GM06990 (cell line): ENCODE measurements at regions not wholly inside any gene's neighbourhood (a gene's known extent, or its start where the extent isn't known, plus 50 kb on each side); places are given as distances from the start of the nearest gene placed in this dataset.

Experiments used
- DNase-seq: peaks from one replicate; pipeline ENCODE4 v3.0.0-alpha.2; 2011; ENCODE audit not compliant: insufficient read length; ENCODE audit errors: extremely low read depth
- H3K27me3 ChIP-seq: replicated peaks from 2 replicates; pipeline ENCODE4 v1.6.0; 2011; ENCODE audit warnings: low read length; ENCODE audit not compliant: control insufficient read depth, insufficient read depth
- H3K36me3 ChIP-seq: 2 replicates; pipeline ENCODE4 v1.5.1; 2011; ENCODE audit warnings: low read length; ENCODE audit not compliant: control insufficient read depth, insufficient read depth
- H3K4me3 ChIP-seq: replicated peaks from 2 replicates; pipeline ENCODE4 v1.5.1; 2011; ENCODE audit warnings: low read depth, mild to moderate bottlenecking, control low read depth, low read length
- CTCF ChIP-seq: IDR thresholded peaks from 2 replicates; pipeline ENCODE4 v1.5.1; 2011; ENCODE audit warnings: low read length, control low read depth, mild to moderate bottlenecking, inconsistent platforms; ENCODE audit not compliant: insufficient read depth, poor library complexity, severe bottlenecking

DNA sequence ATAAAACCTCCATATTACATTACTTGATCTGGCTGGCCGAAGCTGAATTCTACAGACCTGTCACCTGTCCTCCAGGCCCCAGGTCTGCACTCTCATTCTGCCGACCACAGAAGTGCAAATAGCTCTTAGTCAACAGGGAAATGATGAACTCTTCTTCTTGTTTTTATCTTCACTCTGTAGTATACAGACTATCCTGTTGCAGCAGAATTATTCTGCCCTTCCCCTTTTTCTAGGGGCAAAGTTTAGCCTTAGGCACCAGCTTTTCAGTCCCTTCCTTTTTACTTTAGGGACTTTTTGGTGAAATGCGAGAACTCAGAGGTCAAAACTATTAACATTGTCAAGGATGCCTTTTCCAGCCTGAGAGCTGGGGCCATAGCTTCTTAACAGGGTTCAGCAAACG, 229.6 kb upstream of the EGLN3 start:
- no peak for DNase-seq

DNA sequence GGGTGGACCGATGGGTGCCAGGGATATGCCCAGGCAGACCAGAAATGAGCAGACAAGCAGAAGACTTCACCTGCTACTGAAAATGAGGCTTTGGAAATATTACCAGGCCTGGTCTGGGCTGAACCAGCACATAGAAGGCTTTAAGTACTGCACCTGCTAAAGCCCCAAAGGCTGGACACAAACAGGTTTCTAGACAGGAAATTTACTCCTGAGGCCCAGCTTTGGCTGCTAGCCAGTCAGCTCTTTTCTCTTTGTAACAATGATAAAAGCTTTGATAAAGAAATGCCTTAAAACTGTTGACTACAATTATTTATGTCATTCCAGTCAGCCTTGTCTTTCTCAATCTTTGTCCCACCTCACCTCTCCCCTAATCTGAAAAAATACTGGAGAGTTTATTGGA, 228.9 kb upstream of the EGLN3 start:
- no peak for DNase-seq
- Histone ChIP-seq H3K36me3 (no peaks in the 10 kb centered on the region), H3K27me3 (no peaks in the 10 kb centered on the region), H3K4me3 (no peak overlapping the region)
- no peak for TF ChIP-seq CTCF

More for the DNA sequence above, 229.6 kb upstream of the EGLN3 start:
- no peaks in the 10 kb centered on the region for H3K36me3 ChIP-seq
- TF ChIP-seq CTCF, result no peak
- H3K27me3 ChIP-seq, result no peaks in the 10 kb centered on the region
- H3K4me3 ChIP-seq, result no peak overlapping the region

DNA sequence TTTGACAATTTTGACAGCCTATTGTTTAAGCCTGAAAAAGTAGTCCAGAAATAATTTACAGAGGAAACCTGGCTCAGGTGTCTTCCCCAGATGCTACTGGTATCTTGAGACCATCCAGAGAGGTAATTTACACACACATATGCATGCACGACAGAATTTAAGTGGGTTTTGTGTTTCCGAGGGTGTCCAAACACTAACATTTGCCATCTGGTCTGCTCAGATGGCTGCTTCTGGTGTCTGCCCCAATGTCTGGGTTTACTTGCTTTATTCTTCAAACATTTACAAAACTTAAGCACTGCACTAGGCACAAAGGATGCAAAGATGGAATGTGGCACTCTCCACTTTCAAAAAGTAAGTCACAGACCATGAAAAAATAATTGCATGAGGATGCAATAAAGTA, 226.6 kb upstream of the EGLN3 start:
- TF ChIP-seq CTCF, result no peak
- Histone ChIP-seq H3K36me3 (no peaks in the 10 kb centered on the region), H3K4me3 (no peak overlapping the region), H3K27me3 (no peaks in the 10 kb centered on the region)
- DNase-seq, result no peak

GRCh38 chr14:34175574-34175973, 224.7 kb upstream of the EGLN3 start:
- Histone ChIP-seq H3K27me3 (no peaks in the 10 kb centered on the region), H3K36me3 (no peaks in the 10 kb centered on the region), H3K4me3 (no peak overlapping the region)
- no peak for TF ChIP-seq CTCF
- peak; percentile 11 for DNase-seq

DNA sequence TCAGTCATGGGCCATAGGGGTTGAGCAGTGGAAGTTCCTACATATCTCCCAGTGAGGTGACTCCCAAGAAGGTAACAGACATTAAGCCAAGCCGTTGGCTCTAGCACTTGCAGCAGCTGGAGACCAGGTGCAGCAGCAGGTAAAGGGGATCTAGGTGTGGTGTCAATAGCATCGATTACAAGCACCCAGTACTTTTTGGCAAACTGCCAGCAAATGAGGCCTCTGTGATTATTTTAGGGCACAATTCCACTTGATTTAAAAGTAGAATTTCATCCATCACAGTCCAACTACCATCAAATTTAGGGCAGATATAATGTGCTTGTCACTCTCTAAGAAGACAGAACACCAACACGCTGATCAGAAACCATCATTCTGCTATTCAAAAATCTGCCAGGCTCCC, 224.1 kb upstream of the EGLN3 start:
- DNase-seq, result no peak
- no peaks in the 10 kb centered on the region for H3K36me3 ChIP-seq
- no peaks in the 10 kb centered on the region for H3K27me3 ChIP-seq
- H3K4me3 ChIP-seq, result no peak overlapping the region
- no peak for TF ChIP-seq CTCF

- no peak for DNase-seq
- no peak for TF ChIP-seq CTCF
- Histone ChIP-seq H3K36me3 (no peaks in the 10 kb centered on the region), H3K27me3 (no peaks in the 10 kb centered on the region), H3K4me3 (no peak overlapping the region)
These were observed 223.0 kb upstream of the EGLN3 start for GRCh38 chr14:34173916-34174315.
